HG03066 (cell line): ENCODE measurements at regions not wholly inside any gene's neighbourhood (a gene's known extent, or its start where the extent isn't known, plus 50 kb on each side); places are given as distances from the start of the nearest gene placed in this dataset.
"Not testable (repeated sequence)": the region's sequence is repeated elsewhere in the genome, so short reads cannot be mapped to it uniquely, and the experiment has no call there.

Experiments
- ATAC-seq: cut with Tn5 transposase; IDR thresholded peaks from one replicate; pipeline ENCODE4 v1.9.1; 2021; ENCODE audit warnings: low read depth; ENCODE audit not compliant: unreplicated experiment

DNA sequence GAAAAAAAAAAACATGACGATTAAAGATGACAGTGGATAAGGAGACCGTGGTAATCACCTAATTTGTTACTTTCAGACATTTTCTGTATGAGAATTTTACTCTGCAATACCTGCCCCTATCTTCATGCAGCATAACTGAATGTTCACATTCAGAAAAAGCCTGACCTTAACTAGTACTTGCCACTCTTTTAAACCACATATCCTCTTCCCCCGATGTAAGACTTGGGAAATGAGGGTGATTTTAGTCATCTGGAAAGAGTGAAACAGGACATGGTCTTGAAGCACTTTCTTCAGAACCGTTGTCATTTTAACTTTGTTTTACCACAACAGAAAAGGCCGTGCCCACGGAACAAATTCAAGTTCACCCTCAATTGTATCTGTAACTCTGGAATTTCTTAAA lies 318.5 kb downstream of the BCL2L11 start:
- ATAC-seq: not testable (repeated sequence)

DNA sequence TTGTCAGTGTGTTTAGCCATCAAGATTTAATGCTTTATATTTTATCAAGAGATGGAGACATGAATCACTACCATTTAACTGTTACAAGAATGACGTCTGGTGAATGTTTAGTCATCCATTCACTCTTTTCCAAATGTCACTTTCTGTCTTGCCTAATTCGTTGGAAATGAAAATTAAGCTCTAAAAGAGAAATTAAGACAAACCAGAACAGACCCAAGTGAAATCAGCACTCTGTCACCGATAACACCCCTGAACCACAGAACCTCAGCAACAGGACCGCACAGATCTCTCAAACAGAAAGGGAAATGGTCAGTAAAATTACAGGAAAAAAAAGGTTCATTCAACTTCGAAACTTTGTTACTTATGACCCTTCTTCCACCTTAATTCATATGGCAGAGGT lies 320.9 kb downstream of the BCL2L11 start:
- not testable (repeated sequence) for ATAC-seq

GRCh38 chr2:111442767-111443454 lies 322.2 kb downstream of the BCL2L11 start:
- not testable (repeated sequence) for ATAC-seq

GRCh38 chr2:111444516-111444915 lies 323.8 kb downstream of the BCL2L11 start:
- ATAC-seq: not testable (repeated sequence)

DNA sequence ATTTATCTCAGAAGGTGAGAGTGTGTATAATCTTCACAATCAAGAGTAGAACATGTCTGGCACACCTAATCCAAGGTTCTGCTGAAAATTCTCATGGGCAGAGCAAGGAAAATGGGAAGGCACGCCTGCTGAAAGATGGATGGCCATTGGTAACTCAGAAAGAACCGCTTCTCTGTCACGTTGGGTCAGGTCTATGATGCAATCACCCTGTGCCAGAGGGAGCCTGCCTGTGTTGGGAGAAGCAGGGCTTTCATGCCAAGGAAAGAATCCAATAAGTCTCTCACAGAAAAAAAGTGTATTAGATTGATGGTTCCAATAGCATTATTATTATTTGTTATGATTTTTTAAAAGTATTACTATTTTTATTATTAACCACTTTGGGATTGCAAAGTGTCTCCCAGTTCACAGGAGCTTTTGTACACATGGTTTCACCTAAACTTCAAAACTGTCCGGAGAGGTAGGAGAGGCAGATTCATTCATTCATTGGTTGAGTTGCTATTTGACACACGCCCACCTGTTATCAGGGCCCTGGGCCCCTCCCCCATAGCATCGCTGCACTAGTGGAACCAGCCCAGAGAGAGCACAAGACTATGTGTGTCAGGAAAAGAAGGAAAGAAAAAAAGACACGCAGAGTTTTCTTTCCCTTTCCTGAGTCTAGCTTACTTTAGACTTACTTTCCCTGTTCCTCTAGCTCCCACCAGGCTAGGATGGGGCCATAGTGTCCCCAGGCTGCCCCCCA lies 324.6 kb downstream of the BCL2L11 start:
- not testable (repeated sequence) for ATAC-seq

DNA sequence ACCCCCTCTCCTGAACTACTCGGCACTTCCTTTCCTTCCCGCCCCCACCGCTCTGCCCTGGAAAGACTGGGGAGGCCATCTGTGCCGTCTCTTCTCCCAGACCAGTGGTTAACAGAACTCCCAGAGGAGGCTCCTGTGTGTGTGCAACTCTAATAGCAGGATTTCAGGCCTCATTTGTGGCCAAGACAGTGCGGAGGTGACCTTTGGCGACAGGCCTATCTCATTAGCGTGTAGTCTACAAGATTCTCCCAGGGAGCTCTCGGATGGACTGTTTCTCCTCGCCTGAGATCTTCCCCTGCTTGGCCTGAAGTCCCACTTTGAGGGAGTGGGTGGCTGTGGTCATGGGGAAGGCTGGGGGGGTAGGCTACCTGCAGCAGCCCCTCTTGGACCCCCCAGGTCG lies 325.2 kb downstream of the BCL2L11 start:
- ATAC-seq: not testable (repeated sequence)

GRCh38 chr2:111447482-111447881 lies 326.8 kb downstream of the BCL2L11 start:
- not testable (repeated sequence) for ATAC-seq

DNA sequence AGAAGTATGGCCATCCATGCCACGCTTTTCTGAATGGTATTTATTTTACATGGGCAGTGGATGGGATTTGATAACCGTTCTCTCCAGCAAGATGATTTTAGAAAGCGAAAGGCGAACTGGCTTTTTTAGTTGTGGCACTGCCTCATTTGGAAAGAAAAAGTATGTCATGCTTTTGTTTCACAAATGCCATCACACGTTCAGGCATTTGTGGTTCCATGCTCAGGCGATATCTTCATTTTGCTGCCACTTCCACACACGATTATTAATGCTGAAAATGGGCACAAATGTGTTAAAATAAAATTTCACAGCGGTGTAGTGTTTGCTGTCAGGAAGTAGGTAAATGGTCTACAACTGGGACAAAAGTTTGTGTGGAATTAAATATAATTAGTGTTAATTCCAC lies 328.1 kb downstream of the BCL2L11 start:
- not testable (repeated sequence) for ATAC-seq

DNA sequence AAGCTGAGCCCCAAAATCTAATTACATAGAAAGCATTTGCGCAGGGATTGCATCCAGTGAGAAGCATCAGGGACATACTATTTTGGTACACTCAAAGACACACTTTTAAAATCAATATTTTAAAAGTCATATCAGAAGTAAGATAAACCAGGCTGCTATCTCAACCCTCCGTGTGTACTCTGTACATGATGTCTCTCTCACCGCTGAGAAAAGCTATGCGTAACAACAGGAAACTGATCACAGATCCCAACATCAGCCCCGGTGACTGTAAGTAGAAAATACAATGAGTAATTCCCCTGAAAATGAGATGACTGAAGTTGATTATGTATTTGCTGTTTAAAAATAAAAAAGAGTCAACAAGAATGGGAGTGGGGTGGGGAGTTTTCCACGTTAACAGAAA lies 329.8 kb downstream of the BCL2L11 start:
- ATAC-seq: not testable (repeated sequence)

GRCh38 chr2:111451692-111452199 lies 331.0 kb downstream of the BCL2L11 start:
- ATAC-seq: peak; percentile 18

GRCh38 chr2:111452208-111452607 lies 331.5 kb downstream of the BCL2L11 start:
- peak; percentile 56 for ATAC-seq

GRCh38 chr2:111453308-111453707 lies 332.6 kb downstream of the BCL2L11 start:
- ATAC-seq: not testable (repeated sequence)

- ATAC-seq: not testable (repeated sequence)
These were observed 333.1 kb downstream of the BCL2L11 start for GRCh38 chr2:111453816-111454215.

DNA sequence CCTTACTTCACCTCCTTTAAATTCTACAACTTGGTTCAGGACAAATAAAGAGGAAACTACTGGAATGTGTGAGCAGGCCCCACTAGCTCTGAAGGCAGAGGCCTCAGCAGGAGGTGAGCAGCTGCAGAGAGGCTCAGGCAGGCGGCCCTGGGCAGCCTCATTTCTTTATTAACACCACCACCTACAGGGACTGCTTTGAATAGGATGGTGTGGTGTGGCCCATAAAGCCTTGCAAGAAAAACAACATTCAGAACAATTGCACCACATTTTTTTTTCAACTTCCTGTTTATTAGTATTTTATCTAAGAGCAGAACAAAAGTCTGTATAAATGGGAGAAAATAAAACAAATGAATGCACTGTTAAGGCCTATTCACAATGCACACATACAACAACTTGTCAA lies 333.7 kb downstream of the BCL2L11 start:
- ATAC-seq: peak; percentile 81

- not testable (repeated sequence) for ATAC-seq
These were observed 334.6 kb downstream of the BCL2L11 start for GRCh38 chr2:111455016-111456015.

DNA sequence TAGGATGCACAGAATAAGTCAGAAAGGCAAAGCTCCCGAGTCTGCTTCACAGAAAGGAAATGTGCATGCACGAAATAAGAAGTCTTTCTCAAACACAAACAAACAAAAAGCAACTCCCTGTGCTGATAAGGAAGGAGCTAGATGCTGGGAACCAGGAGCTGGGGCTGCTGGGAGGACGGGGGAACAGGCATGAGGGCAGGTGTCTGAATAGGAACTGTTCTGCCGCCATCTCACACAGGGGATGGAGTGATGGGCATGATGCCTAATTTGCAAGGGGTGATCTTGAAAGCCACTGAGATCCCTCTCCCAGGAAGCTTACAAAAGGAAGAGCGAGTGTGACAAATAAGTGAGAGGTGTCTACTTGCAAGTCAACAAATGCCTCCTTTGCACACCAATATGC lies 336.5 kb downstream of the BCL2L11 start:
- not testable (repeated sequence) for ATAC-seq

DNA sequence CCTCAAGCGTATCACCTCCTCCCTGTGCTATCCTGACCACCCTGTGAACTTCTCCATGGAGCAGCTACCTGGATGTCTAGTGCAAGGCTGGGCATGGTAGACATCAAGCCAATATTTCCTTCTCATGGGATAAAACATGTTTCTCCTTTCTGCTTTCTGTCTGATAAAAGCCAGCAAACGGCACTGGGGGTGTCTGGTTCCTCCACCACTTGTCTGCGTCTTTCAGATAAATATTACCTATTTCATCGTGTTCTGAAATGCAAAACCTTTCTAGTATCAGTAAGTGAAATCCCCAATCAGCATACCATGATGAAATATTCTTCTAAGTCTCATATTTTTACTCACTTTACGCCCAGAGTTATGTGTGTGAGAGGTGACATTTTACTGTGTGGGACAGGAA lies 340.2 kb downstream of the BCL2L11 start:
- ATAC-seq: not testable (repeated sequence)

GRCh38 chr2:111461831-111462230 lies 341.1 kb downstream of the BCL2L11 start:
- ATAC-seq: not testable (repeated sequence)

DNA sequence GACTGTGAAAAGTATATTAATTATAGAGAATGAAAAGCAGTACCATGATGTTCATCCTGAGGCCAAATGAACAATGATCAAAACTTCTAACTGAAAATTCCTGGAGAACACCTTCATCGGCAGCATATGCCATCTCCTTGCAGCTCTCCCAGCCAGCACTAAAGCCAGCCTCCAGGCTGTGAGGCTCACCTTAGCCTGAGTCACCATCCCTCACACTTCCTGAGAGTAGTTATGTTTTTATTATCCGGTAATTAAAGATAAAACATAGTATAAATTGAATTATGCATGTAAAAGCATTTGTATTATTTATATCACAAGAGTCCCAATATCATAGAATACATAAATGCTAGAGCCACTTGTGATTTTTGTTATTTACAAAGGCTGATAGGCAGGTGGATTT lies 341.9 kb downstream of the BCL2L11 start:
- not testable (repeated sequence) for ATAC-seq

DNA sequence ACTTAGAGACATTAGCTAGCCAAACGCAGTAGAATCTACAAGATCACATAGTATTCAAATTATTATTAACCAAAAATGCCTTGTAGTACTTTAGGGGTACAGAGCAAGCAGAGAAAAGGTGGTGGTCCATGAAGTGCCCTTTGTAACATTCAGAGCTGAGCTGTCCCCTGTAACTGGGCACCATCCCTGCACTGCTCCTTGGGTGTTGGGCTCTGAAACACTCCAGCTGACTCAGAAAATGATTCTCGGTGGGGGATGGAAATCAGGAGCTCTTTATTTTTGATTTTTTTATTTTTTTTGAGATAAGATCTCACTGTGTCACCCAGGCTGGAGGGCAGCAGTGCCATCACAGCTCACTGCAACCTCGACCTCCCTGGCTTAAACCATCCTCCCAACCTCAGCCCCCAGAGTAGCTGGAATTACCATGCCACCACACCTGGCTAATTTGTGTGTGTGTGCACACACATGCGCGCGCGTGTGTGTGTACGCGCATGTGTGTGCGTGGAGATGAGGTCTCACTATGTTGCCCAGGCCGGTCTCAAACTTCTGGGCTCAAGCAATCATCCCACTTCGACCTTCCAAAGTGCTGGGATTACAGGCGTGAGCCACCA lies 342.6 kb downstream of the BCL2L11 start:
- not testable (repeated sequence) for ATAC-seq
